22Rv1 (cell line): ENCODE measurements at regions not wholly inside any gene's neighbourhood (a gene's known extent, or its start where the extent isn't known, plus 50 kb on each side); places are given as distances from the start of the nearest gene placed in this dataset.

ENCODE experiments used
- ZFX ChIP-seq: fragments of 450-650 bp; IDR thresholded peaks from 2 replicates; pipeline ENCODE4 v1.6.1; 2017; ENCODE audit warnings: antibody characterized with exemption, borderline replicate concordance
- TF ChIP-seq, protein P1 (sequence below): fragments of 450-650 bp; IDR thresholded peaks from 2 replicates; pipeline ENCODE4 v1.5.1; 2017; ENCODE audit warnings: mild to moderate bottlenecking

DNA sequence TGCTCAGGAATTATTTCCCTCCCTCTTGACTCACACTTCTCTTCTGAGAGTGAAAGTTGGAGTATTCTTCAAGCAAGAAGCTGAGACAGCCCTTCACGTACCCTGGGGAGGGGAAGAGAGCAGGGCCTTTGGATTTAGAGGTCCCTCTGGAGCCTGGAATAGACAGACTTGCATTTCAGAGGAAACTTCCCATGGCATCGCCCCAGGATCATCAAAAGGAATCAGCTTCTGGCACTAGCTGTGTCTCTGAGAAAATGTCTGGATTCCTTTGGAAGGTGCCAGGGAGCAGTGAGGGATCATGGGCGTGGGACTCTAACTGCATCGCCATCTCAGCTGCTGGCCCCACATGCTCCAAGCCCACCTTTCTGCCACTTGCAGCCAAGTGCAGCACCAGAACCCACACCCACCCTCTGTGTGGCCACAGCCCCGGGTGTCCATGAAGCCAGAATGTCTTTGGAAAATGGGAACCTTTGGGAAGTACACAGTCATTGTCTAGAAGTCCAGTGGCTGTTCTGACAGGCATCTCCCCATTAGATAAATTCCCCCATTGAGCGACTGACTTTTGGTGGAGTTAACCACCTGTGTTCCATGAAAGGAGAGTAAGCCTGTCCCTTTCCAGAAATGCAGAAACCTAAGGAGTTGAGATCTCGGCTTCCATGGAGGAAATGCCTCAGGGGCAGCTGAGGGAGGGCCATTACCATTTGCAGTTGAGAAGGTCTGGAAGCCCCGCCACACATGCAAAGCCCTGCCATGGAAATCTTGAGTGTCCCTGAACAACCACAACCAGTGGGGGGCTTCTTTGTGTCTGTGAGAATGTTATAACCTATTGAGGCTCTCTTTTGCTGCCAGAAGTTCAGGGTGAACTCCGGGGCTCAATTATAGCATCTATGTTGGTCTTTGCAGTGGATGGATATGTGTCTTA is 57.8 kb upstream of the GDF10 start:
- TF ChIP-seq, protein P1, sequence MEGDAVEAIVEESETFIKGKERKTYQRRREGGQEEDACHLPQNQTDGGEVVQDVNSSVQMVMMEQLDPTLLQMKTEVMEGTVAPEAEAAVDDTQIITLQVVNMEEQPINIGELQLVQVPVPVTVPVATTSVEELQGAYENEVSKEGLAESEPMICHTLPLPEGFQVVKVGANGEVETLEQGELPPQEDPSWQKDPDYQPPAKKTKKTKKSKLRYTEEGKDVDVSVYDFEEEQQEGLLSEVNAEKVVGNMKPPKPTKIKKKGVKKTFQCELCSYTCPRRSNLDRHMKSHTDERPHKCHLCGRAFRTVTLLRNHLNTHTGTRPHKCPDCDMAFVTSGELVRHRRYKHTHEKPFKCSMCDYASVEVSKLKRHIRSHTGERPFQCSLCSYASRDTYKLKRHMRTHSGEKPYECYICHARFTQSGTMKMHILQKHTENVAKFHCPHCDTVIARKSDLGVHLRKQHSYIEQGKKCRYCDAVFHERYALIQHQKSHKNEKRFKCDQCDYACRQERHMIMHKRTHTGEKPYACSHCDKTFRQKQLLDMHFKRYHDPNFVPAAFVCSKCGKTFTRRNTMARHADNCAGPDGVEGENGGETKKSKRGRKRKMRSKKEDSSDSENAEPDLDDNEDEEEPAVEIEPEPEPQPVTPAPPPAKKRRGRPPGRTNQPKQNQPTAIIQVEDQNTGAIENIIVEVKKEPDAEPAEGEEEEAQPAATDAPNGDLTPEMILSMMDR: no peak
- TF ChIP-seq ZFX: no peak
